Islet of Langerhans (tissue), 1 donor: ENCODE measurements at regions not wholly inside any gene's neighbourhood (a gene's known extent, or its start where the extent isn't known, plus 50 kb on each side); places are given as distances from the start of the nearest gene placed in this dataset.
A peak's percentile ranks its signal among the peaks of the same experiment; 100 is the strongest.

Experiments
- FAIRE-seq: peaks from one replicate; lab custom pipeline; 2011; peaks lifted over from hg19 to GRCh38; lab: Jason Lieb, UNC

DNA sequence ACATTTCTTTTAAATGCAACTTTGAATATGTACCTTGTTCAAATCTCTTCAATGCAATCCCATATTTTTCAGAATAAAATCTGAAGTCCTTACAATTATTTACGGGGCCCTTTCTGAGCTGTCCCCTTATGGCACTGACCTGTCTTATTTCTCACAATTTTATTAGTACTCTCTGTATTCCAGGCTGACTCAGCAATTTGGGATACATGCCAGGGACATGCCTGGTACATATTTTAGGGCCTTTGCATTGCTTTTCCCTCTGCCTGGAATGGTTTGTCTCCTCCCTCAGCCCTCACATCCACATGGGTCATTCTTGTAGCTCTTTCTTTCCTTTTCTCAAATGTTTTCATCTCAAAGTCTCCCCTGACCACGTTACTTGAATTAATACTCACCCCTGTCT, 172.2 kb upstream of the TECRL start:
- no peak for FAIRE-seq

DNA sequence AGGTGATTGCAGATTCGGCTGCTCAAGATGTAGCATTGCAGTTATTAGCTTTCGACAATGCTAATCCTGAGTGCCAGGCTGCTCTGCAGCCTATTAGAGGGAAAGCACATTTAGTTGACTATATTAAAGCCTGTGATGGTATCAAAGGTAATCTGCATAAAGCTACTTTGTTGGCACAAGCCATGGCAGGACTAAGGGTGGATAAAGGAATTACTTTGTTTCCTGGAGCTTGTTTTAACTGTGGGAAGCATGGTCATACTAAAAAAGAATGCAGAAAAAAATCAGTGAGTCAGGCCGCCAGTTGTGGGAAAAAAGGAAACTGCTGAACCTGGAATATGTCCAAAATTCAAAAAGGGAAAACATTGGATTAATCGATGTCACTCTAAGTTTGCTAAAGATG, 154.9 kb upstream of the TECRL start:
- no peak for FAIRE-seq

GRCh38 chr4:64559571-64559970, 150.3 kb upstream of the TECRL start:
- FAIRE-seq, result no peak

DNA sequence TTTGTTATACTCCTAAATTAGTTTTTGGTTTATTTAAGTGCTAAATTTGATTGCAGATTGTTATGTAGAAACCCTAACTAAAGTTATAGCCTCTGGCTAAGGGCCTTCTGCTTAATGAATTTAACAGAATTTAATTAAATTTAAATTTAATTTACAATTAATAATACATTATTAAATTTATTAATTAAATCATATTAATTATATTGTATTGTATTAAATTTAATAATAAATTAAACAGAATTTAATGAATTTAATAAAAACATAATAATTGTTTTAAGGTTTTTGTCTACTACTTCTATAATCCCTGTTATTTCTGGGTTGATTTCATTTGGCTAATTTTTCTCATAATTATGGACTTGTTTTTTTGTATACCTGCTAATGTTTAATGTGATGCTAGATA, 141.9 kb upstream of the TECRL start:
- FAIRE-seq, result no peak

DNA sequence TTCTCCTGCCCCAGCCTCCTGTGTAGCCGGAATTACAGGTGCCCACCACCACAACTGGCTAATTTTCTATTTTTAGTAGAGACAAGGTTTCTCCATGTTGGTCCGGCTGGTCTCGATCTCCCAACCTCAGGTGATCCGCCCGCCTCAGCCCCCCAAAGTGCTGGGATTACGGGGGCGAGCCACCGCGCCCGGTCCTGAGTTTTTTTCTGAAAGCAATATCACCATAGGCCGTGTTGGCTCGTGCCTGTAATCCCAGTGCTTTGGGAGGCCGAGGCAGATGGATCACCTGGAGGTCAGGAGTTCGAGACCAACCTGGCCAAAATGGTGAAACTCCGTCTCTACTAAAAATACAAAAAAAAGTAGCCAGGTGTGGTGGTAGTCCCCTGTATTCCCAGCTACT, 136.3 kb upstream of the TECRL start:
- FAIRE-seq, result no peak

- FAIRE-seq, result peak; percentile 99
These were observed 130.1 kb upstream of the TECRL start for GRCh38 chr4:64539234-64539849.

- FAIRE-seq, result no peak
These were observed 129.0 kb upstream of the TECRL start for GRCh38 chr4:64538219-64538618.

DNA sequence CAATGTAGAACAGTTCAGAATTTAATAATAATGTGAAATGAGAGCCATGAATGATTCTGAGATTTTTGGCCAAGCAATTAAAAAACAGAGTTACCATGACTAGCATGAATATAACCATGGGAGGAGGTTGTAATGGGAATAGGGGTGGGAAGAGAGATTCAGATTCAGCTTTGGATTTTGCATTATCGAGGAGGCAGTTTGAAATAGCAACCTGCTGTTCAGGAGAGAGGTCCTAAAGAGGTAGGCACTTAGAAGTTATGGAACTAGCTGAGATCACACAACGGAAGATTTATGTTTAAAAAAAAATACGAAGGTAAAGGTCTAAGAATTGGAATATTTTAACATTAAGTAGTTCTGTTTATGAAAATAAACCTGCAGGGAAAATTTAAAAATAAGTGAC, 124.4 kb upstream of the TECRL start:
- FAIRE-seq, result no peak

GRCh38 chr4:64533159-64533558, 123.9 kb upstream of the TECRL start:
- no peak for FAIRE-seq

DNA sequence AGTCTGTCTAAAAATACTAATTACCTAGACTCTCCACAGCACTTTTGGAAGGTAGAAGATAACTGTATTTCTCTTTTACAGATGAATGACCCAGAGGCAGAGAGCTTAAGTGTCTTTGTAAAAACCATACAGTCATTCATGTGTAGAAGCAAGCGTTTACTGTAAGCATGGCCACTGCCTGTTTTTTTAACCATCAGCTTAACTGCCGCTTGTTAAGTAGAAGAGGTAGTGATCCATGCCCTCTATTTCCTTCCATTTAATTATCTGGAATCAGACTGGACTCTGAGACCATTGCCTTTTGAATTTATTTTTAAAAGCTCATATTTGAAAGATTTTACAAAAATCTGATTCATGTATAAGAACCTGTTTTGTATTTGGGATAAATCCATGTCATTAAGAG, 111.2 kb upstream of the TECRL start:
- no peak for FAIRE-seq

DNA sequence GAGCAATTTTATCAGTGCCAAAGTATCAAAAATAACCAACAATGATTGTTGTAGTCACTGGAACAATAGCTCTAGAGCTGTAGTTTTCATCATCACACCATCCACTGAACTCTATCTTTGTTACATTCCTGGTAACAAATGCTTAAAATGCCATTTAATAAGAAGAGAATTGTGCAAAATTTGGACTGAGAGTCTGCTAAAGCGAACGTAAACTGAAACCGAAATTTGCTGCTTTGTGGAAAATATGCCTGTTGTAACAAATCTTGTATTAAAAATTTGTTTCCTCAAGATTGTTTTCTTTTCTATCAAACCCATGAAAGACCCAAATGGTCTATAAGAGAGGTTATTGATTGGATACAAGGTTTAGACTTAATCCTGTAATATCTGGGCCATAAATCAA, 109.3 kb upstream of the TECRL start:
- no peak for FAIRE-seq

DNA sequence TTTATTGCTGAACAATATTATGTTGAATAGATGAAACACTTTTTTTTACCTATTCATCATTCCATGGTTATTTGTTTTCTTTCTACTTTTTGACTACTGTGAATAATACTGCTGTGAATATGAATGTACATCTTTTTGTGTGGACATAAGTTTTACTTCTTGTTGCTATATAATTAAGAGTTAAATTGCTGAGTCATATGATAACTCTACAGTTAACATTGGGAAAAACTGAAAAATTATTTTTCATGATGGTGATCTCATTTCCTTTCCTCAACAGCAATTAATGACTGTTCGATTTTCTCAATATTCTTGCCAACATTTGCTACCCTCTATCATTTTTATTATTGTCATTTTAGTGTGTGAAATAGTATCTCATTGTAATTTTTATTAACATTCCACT, 106.9 kb upstream of the TECRL start:
- no peak for FAIRE-seq

DNA sequence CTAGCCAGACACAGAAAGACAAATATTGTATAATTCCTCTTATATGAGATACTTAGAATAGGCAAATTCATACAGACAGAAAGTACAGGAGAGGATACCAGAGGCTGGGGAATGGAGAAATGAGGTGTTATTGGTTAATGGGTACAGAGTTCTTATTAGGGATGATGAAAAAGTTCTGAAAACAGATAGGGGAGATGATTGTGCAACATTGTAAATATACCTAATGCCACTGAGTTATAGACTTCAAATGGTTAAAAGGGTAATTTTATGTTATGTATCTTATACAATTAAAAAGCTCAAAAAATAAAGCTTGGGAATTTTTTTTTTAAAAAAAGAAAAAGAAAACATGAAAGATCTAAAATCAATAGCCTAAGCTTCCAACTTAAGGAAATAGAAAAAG, 98.8 kb upstream of the TECRL start:
- FAIRE-seq, result no peak

GRCh38 chr4:64503945-64504675, 94.9 kb upstream of the TECRL start:
- FAIRE-seq, result no peak

DNA sequence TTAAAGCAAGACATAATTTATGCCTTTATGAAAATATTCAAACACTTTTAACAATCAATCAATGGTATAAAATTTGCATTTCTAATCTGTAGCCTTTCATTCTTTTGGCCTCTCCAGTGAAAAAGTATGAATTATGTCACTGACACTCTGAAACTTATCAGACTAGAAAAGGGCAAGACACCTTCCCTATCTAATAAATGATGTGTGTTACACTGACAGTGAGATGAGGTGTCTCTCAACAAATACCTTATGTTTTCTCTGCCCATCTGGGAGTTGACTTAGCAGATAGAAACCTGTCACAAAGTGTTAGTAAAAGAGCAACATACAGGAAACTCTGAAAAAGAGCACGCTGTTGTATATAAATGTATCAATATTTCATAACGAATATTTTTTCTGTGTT, 94.2 kb upstream of the TECRL start:
- FAIRE-seq, result no peak

DNA sequence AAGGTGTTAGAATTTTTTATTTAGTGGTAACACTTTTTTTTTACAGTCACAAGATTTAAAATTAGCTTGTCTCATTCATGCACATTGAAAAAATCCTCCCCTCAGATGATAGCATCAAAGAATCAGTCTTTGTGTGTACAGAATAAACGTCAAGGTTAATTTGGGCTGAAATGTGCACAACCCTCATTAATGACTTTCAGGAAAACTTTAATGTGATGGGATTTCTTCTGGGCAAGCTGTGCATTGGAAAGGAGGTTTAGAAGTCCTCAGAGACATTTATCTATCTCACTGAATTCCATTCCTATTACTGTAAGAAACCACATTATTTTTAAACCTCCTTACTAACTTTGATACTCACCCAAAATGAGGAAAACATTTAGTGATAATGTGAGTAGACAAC, 88.2 kb upstream of the TECRL start:
- FAIRE-seq, result no peak

DNA sequence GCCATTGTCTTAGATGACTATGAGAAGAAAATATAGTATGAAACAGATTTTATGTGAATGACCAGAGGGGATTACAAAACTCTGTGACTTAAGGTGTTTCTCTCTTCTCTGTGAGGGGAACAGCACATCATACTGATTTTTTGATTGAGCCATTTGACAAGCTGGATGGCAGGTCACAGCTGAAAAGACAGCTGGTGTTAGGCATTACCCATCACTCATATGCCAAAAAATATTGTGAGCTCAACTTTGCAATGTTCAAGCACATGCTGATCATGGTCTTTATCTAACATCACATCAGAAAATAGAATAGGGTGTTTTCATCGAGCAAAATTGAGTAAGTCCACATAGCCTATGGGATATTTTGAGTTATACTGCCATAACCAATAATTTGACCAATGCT, 86.7 kb upstream of the TECRL start:
- no peak for FAIRE-seq

- no peak for FAIRE-seq
These were observed 80.4 kb upstream of the TECRL start for GRCh38 chr4:64489628-64490027.

DNA sequence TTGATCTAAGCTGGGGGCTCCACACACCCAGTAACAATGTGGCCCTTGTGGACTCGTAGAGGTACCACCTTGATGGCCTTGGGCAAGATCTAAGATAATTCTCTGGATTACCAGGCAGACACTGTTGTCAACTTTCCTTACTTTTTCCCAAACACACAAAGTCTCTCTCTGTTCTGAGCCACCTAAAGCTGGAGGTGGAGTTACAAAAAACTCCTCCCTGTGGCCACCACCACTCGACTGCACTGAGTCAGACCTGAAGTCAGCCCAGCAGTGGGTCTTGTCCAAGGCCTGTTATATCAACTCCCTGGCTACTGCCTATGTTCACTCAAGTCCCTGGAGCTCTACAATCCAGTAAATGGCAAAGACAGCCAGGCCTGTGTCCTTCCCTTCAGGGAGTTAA, 70.1 kb upstream of the TECRL start:
- FAIRE-seq, result no peak

DNA sequence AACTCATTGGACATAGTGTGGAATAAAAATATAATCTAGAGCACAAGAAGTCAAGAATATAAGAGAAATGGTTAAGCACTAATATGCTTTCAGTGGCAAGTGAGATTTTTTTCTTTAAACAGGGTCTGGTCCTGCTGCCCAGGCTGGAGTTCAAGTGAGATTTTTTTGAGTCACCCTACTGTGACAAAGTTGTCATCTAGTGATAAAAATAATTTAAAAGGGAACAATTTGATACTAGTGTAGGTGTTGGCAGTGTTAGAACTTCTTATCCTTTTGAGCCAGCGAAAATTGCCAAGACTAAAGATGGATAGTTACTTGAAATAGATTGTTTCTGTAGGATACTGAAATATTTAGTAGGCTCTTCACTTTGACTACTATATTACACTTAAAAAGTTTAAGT, 67.9 kb upstream of the TECRL start:
- no peak for FAIRE-seq

GRCh38 chr4:64465263-64465662, 56.0 kb upstream of the TECRL start:
- no peak for FAIRE-seq

DNA sequence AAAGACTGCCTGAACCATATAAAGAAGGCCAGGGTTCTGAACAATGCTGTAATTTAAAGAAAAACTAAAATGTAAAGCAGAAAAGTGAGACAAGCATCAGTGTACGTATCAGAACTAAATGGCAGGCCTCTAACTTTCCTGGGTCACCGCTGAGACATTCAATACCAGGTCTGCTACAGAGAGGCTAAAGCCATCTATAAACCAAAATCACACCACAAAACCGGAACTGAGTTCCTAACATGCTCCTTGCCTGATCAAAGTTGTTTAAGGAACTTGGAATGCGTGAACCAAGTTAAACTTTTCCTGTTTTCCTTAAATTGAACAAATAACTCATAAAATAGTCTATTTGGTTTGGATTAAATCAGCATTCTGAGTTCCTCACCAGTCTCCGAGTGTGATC, 55.3 kb upstream of the TECRL start:
- FAIRE-seq, result no peak
